H1 (cell line): ENCODE measurements at regions not wholly inside any gene's neighbourhood (a gene's known extent, or its start where the extent isn't known, plus 50 kb on each side); places are given as distances from the start of the nearest gene placed in this dataset.

Experiments used
- CHD1 ChIP-seq: IDR thresholded peaks from 2 replicates; pipeline ENCODE4 v1.6.1; 2012; ENCODE audit warnings: low read depth, low read length, improper control_type of control experiment
- FOSL1 ChIP-seq: IDR thresholded peaks from 2 replicates; pipeline ENCODE4 v1.6.1; 2011; ENCODE audit warnings: mild to moderate bottlenecking, low read depth, low read length, moderate library complexity; ENCODE audit not compliant: insufficient read depth
- GTF2F1 ChIP-seq: IDR thresholded peaks from 2 replicates; pipeline ENCODE4 v1.6.1; 2012; ENCODE audit warnings: low read depth, low read length, improper control_type of control experiment, borderline replicate concordance
- KDM1A ChIP-seq: fragments of 200-600, 300-600 bp; sonication (generic); IDR thresholded peaks from 2 replicates; pipeline ENCODE4 v1.7.1; 2016; ENCODE audit warnings: mild to moderate bottlenecking, low read length, borderline replicate concordance
- POLR2A ChIP-seq, 2 experiments: IDR thresholded peaks; 1 replicate in 1 of 2; 2 replicates in 1 of 2; pipeline ENCODE4 v1.6.1; 2011; ENCODE audit warnings: low read depth in 2 of 2, low read length in 2 of 2, mild to moderate bottlenecking in 2 of 2; ENCODE audit errors: control extremely low read depth in 1 of 2
- SIX5 ChIP-seq: IDR thresholded peaks from 2 replicates; pipeline ENCODE4 v1.6.1; 2011; ENCODE audit warnings: mild to moderate bottlenecking, low read depth, low read length
- SP1 ChIP-seq: IDR thresholded peaks from 2 replicates; pipeline ENCODE4 v1.6.1; 2011; ENCODE audit warnings: low read depth, low read length

- TF ChIP-seq KDM1A = no peak
- TF ChIP-seq SIX5 = no peak
- no peak for TF ChIP-seq FOSL1
- no peak for TF ChIP-seq SP1
- TF ChIP-seq CHD1 = no peak
- TF ChIP-seq GTF2F1 = no peak
- no peak for TF ChIP-seq POLR2A (IDR thresholded peaks at IDR 0.05; ENCODE audit: control extremely low read depth in 1 of 2, low read depth in 2 of 2, low read length in 2 of 2)
- TF ChIP-seq, all 59 proteins: peak for 0
These were observed 156.6 kb upstream of the EGLN3 start (continued) for GRCh38 chr14:34107441-34107840.
